Body of pancreas (tissue), 4 donors: ENCODE measurements at regions not wholly inside any gene's neighbourhood (a gene's known extent, or its start where the extent isn't known, plus 50 kb on each side); places are given as distances from the start of the nearest gene placed in this dataset.

Experiments used
- ATAC-seq: fragments of 150-250 bp; one replicate; pipeline ENCODE4 v1.9.1; 2016
- DNase-seq, 4 donors: peaks; one replicate each; pipeline ENCODE4 v3.0.0-alpha.2; 2019
- H3K27ac ChIP-seq, 4 donors: fragments of 200-600 bp; sonication (generic); 1 replicate in 3 of 4; 2 replicates in 1 of 4; pipeline versions ENCODE4 v1.5.1 to v1.6.1; 2016 to 2019; ENCODE audit warnings: mild to moderate bottlenecking in 1 of 4, mixed read lengths in 1 of 4, moderate library complexity in 1 of 4
- H3K27me3 ChIP-seq, 2 donors: fragments of 200-600 bp; sonication (generic); one replicate each; pipeline ENCODE4 v1.6.0; 2016; ENCODE audit warnings: mild to moderate bottlenecking in 1 of 2
- H3K36me3 ChIP-seq, 2 donors: fragments of 200-600 bp; sonication (generic); replicated peaks in 1 of 2; 2 replicates each; pipeline ENCODE4 v1.5.1; 2016; ENCODE audit warnings: low read depth in 2 of 2; ENCODE audit not compliant: insufficient read depth in 1 of 2
- H3K4me1 ChIP-seq: fragments of 200-600 bp; sonication (generic); one replicate; pipeline ENCODE4 v1.6.0; 2016
- H3K4me3 ChIP-seq, 2 donors: fragments of 200-600 bp; sonication (generic); 1 replicate in 1 of 2; 2 replicates in 1 of 2; pipeline ENCODE4 v1.5.1; 2016 to 2019
- H3K9me3 ChIP-seq, 3 donors: fragments of 200-600 bp; sonication (generic); 1 replicate in 2 of 3; 2 replicates in 1 of 3; pipeline ENCODE4 v1.5.1; 2016
- CTCF ChIP-seq, 7 experiments: fragments of 450-650 bp in 4 of 7; fragments of 200-600 bp in 3 of 7; sonication (generic) in 3 of 7; IDR thresholded peaks; one replicate each; pipeline ENCODE4 v1.5.1; 2016 to 2019; ENCODE audit warnings: antibody characterized with exemption in 7 of 7
- POLR2A ChIP-seq, 3 donors: fragments of 450-650 bp; IDR thresholded peaks; one replicate each; pipeline ENCODE4 v1.6.1; 2016; ENCODE audit warnings: antibody characterized with exemption in 3 of 3, mild to moderate bottlenecking in 2 of 3
- WGBS, 2 donors: methylation state at CpG; one replicate each; pipeline ENCODE4 v1.1.5; 2017; 5-methylcytosine and 5-hydroxymethylcytosine counted together
- intact Hi-C: fragments of 100-400 bp; cut with DNase I; formaldehyde crosslinking; loops from one replicate; pipeline ENCODE4 v1.15.1; 2023

- DNase-seq (no peak), ATAC-seq (no peak)
- H3K4me3 ChIP-seq = no peak overlapping the region
- no peaks in the 10 kb centered on the region for H3K9me3 ChIP-seq
- H3K27me3 ChIP-seq = no peaks in the 10 kb centered on the region
- no peaks in the 10 kb centered on the region for H3K36me3 ChIP-seq
- no peak overlapping the region for H3K27ac ChIP-seq
- no peak for TF ChIP-seq POLR2A (IDR thresholded peaks at IDR 0.05)
- no peak for TF ChIP-seq CTCF (IDR thresholded peaks at IDR 0.05)
- intact Hi-C loops = no loop called here
- 60 to 62% methylated on average over 4 of the region's 4 CpGs for WGBS, 2 donors
- no peaks in the 10 kb centered on the region for H3K4me1 ChIP-seq
Observed at GRCh38 chr10:9016930-9017329, 962.4 kb downstream of the GATA3 start.

GRCh38 chr10:9018195-9019173 lies 964.0 kb downstream of the GATA3 start:
- no peak for ATAC-seq
- intact Hi-C loops = no loop called here
- WGBS, 2 donors = 59 to 63% methylated on average over 7 of the region's 7 CpGs

GRCh38 chr10:9023206-9023605 lies 968.7 kb downstream of the GATA3 start:
- DNase-seq (no peak), ATAC-seq (no peak)
- Histone ChIP-seq H3K27me3 (no peaks in the 10 kb centered on the region), H3K4me3 (no peak overlapping the region), H3K27ac (no peak overlapping the region), H3K4me1 (no peaks in the 10 kb centered on the region), H3K9me3 (no peaks in the 10 kb centered on the region), H3K36me3 (no peaks in the 10 kb centered on the region)
- 48 to 50% methylated on average over 3 of the region's 3 CpGs for WGBS, 2 donors
- TF ChIP-seq POLR2A (IDR thresholded peaks at IDR 0.05) = no peak
- TF ChIP-seq CTCF (IDR thresholded peaks at IDR 0.05) = no peak
- intact Hi-C loops = no loop called here

More at GRCh38 chr10:9018195-9019173, 964.0 kb downstream of the GATA3 start:
- H3K27ac ChIP-seq = no peak overlapping the region
- no peak for DNase-seq
- H3K4me1 ChIP-seq = no peaks in the 10 kb centered on the region
- H3K9me3 ChIP-seq = no peaks in the 10 kb centered on the region
- no peaks in the 10 kb centered on the region for H3K27me3 ChIP-seq
- H3K36me3 ChIP-seq = no peaks in the 10 kb centered on the region
- H3K4me3 ChIP-seq = no peak overlapping the region
- TF ChIP-seq CTCF (IDR thresholded peaks at IDR 0.05) (no peak), POLR2A (IDR thresholded peaks at IDR 0.05) (no peak)

- ATAC-seq (no peak), DNase-seq (no peak)
- TF ChIP-seq CTCF (IDR thresholded peaks at IDR 0.05) (no peak), POLR2A (IDR thresholded peaks at IDR 0.05) (no peak)
- WGBS, 2 donors = 41 to 45% methylated on average over 2 of the region's 2 CpGs
- Histone ChIP-seq H3K9me3 (no peaks in the 10 kb centered on the region), H3K27ac (no peak overlapping the region), H3K27me3 (no peaks in the 10 kb centered on the region), H3K36me3 (no peaks in the 10 kb centered on the region), H3K4me3 (no peak overlapping the region), H3K4me1 (no peaks in the 10 kb centered on the region)
- intact Hi-C loops = no loop called here
Observed at GRCh38 chr10:9024210-9024609, 969.7 kb downstream of the GATA3 start.

- no peak for TF ChIP-seq CTCF (IDR thresholded peaks at IDR 0.05)
- no peak for TF ChIP-seq POLR2A (IDR thresholded peaks at IDR 0.05)
- no peaks in the 10 kb centered on the region for H3K27me3 ChIP-seq
- no peaks in the 10 kb centered on the region for H3K9me3 ChIP-seq
- H3K36me3 ChIP-seq = no peaks in the 10 kb centered on the region
- intact Hi-C loops = no loop called here
- no peaks in the 10 kb centered on the region for H3K4me1 ChIP-seq
- no peak for ATAC-seq
- DNase-seq = no peak
- H3K4me3 ChIP-seq = no peak overlapping the region
- H3K27ac ChIP-seq = no peak overlapping the region
Observed at GRCh38 chr10:9028231-9028630, 973.7 kb downstream of the GATA3 start.
